Loucy (cell line): ENCODE measurements at regions not wholly inside any gene's neighbourhood (a gene's known extent, or its start where the extent isn't known, plus 50 kb on each side); places are given as distances from the start of the nearest gene placed in this dataset.

Experiments used
- H2AFZ ChIP-seq: fragments of 200-600 bp; sonication (generic); 2 replicates; pipeline ENCODE4 v1.6.0; 2016; ENCODE audit warnings: antibody characterized with exemption, mild to moderate bottlenecking, low read length, moderate library complexity
- H3F3A ChIP-seq: fragments of 200-600 bp; 2 replicates; pipeline ENCODE4 v1.6.0; 2016; ENCODE audit warnings: antibody characterized with exemption, low read depth, mild to moderate bottlenecking
- H3K27me3 ChIP-seq: fragments of 200-600 bp; sonication (generic); 2 replicates; pipeline ENCODE4 v1.6.1; 2014; ENCODE audit warnings: low read length, mild to moderate bottlenecking; ENCODE audit not compliant: insufficient read depth, poor library complexity, severe bottlenecking
- H3K36me3 ChIP-seq: fragments of 200-600 bp; sonication (generic); 2 replicates; pipeline ENCODE4 v1.6.1; 2016; ENCODE audit warnings: low read length; ENCODE audit not compliant: insufficient read depth
- H3K4me1 ChIP-seq: fragments of 200-600 bp; sonication (generic); 2 replicates; pipeline ENCODE4 v1.5.1; 2014; ENCODE audit warnings: low read length, mild to moderate bottlenecking; ENCODE audit not compliant: insufficient read depth, poor library complexity, severe bottlenecking
- H3K4me2 ChIP-seq: fragments of 200-600 bp; sonication (generic); 2 replicates; pipeline ENCODE4 v1.6.0; 2014; ENCODE audit warnings: antibody characterized with exemption, low read length, low read depth, mild to moderate bottlenecking; ENCODE audit not compliant: poor library complexity, severe bottlenecking
- H3K4me3 ChIP-seq: fragments of 200-600 bp; sonication (generic); 2 replicates; pipeline ENCODE4 v1.5.1; 2014; ENCODE audit warnings: low read length, mild to moderate bottlenecking, mixed read lengths; ENCODE audit not compliant: poor library complexity, severe bottlenecking
- H3K79me2 ChIP-seq: fragments of 200-600 bp; sonication (generic); 2 replicates; pipeline ENCODE4 v1.6.1; 2014; ENCODE audit warnings: low read length; ENCODE audit not compliant: insufficient read depth
- H3K9ac ChIP-seq: fragments of 200-600 bp; sonication (generic); 2 replicates; pipeline ENCODE4 v1.6.0; 2014; ENCODE audit warnings: mild to moderate bottlenecking, low read depth, low read length, moderate library complexity; ENCODE audit not compliant: poor library complexity, severe bottlenecking
- H3K9me2 ChIP-seq: fragments of 200-600 bp; sonication (generic); replicated peaks from 2 replicates; pipeline ENCODE4 v1.6.1; 2016; ENCODE audit warnings: low read depth, low read length, mixed read lengths
- H3K9me3 ChIP-seq: fragments of 200-600 bp; sonication (generic); 2 replicates; pipeline ENCODE4 v1.6.1; 2014; ENCODE audit warnings: mild to moderate bottlenecking, antibody characterized with exemption, low read length, low read depth; ENCODE audit not compliant: insufficient read depth
- H4K20me1 ChIP-seq: fragments of 200-600 bp; sonication (generic); 2 replicates; pipeline ENCODE4 v1.6.0; 2014; ENCODE audit warnings: antibody characterized with exemption, low read length, mild to moderate bottlenecking; ENCODE audit not compliant: insufficient read depth, poor library complexity, severe bottlenecking
- EZH2phosphoT487 ChIP-seq: fragments of 200-600 bp; IDR thresholded peaks from 2 replicates; pipeline ENCODE4 v1.6.1; 2018; ENCODE audit warnings: antibody characterized with exemption, mild to moderate bottlenecking, moderate library complexity, borderline replicate concordance
- TF ChIP-seq, protein P1 (sequence below): fragments of 200-600 bp; sonication (generic); conservative IDR thresholded peaks from 2 replicates; pipeline ENCODE4 v1.5.1; 2014; ENCODE audit warnings: mild to moderate bottlenecking, antibody characterized with exemption, low read length

DNA sequence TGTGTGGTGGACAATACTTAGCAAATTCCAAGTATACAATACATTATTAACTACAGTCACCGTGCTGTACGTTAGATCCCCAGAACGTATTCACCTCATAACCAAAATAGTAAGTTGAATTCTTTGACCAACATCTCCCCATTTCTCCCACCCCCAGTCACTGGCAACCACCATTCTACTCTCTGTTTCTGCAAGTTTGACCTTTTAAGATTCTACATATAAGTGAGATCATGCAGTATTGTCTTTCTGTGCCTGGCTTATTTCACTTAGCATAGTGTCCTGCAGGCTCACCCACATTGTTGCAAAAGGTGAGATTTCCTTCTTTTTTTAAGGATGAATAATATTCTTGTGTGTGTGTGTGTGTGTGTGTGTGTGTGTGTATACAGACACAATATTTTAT is 59.1 kb downstream of the IRAG1 start:
- H2AFZ ChIP-seq = no peak overlapping the region
- H3F3A ChIP-seq = no peaks in the 10 kb centered on the region
- H3K36me3 ChIP-seq = no peaks in the 10 kb centered on the region
- TF ChIP-seq, protein P1, sequence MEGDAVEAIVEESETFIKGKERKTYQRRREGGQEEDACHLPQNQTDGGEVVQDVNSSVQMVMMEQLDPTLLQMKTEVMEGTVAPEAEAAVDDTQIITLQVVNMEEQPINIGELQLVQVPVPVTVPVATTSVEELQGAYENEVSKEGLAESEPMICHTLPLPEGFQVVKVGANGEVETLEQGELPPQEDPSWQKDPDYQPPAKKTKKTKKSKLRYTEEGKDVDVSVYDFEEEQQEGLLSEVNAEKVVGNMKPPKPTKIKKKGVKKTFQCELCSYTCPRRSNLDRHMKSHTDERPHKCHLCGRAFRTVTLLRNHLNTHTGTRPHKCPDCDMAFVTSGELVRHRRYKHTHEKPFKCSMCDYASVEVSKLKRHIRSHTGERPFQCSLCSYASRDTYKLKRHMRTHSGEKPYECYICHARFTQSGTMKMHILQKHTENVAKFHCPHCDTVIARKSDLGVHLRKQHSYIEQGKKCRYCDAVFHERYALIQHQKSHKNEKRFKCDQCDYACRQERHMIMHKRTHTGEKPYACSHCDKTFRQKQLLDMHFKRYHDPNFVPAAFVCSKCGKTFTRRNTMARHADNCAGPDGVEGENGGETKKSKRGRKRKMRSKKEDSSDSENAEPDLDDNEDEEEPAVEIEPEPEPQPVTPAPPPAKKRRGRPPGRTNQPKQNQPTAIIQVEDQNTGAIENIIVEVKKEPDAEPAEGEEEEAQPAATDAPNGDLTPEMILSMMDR = no peak
- TF ChIP-seq EZH2phosphoT487 = no peak
- no peaks in the 10 kb centered on the region for H3K9me3 ChIP-seq
- H3K4me1 ChIP-seq = no peaks in the 10 kb centered on the region
- no peaks in the 10 kb centered on the region for H3K27me3 ChIP-seq
- H3K9ac ChIP-seq = no peak overlapping the region
- H3K79me2 ChIP-seq = no peaks in the 10 kb centered on the region
- no peak overlapping the region for H3K4me2 ChIP-seq
- no peak overlapping the region for H3K4me3 ChIP-seq
- no peaks in the 10 kb centered on the region for H4K20me1 ChIP-seq
- no peaks in the 10 kb centered on the region for H3K9me2 ChIP-seq

DNA sequence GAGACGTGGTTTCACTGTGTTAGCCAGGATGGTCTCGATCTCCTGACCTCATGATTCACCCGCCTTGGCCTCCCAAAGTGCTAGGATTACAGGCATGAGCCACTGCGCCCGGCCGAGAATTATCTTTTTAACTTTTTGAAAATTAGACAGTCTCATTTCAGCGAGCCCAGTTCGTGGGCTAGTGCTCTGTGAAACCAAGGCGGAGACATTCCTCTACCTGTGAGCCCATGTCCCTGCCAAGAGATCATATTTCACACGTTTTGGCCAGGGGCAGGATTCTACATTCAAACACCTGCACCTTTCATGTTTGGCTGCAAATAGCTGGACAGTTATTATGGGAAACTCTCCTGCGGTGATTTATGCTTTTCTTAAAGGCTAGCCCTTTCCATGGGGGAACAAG is 60.3 kb downstream of the IRAG1 start:
- no peaks in the 10 kb centered on the region for H3K36me3 ChIP-seq
- H3K4me2 ChIP-seq = no peak overlapping the region
- no peak overlapping the region for H3K4me3 ChIP-seq
- H3K9ac ChIP-seq = no peak overlapping the region
- no peaks in the 10 kb centered on the region for H3F3A ChIP-seq
- no peaks in the 10 kb centered on the region for H3K27me3 ChIP-seq
- no peaks in the 10 kb centered on the region for H3K79me2 ChIP-seq
- H2AFZ ChIP-seq = no peak overlapping the region
- no peak for TF ChIP-seq EZH2phosphoT487
- TF ChIP-seq, protein P1 = no peak
- H3K9me2 ChIP-seq = no peaks in the 10 kb centered on the region
- H3K9me3 ChIP-seq = no peaks in the 10 kb centered on the region
- H3K4me1 ChIP-seq = peaks cover 8% of the 10 kb centered on the region
- H4K20me1 ChIP-seq = no peaks in the 10 kb centered on the region

DNA sequence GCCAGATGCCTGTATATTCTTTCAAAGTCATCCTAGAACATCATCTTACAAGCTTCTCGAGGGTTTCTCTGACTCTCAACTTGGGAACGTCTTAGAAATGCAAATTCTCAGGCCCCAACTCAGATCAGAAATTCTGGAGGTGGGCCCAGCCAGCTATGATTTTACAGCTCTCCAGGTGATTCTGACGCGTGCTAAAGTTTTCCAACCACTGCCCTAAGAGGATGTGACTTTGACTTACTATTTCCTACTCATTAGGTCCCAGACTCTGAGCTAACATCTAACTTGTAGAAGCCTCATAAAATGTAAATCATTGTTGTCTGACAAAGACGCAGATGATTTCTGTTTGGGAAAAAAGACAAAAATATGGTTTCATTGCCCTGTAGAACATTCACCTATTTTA is 61.1 kb downstream of the IRAG1 start:
- no peaks in the 10 kb centered on the region for H3K27me3 ChIP-seq
- no peaks in the 10 kb centered on the region for H3K36me3 ChIP-seq
- no peak for TF ChIP-seq EZH2phosphoT487
- TF ChIP-seq, protein P1 = no peak

More for the DNA sequence above, 61.1 kb downstream of the IRAG1 start:
- Histone ChIP-seq H3K4me1 (peaks cover 9% of the 10 kb centered on the region), H3K4me3 (no peak overlapping the region), H3K9me2 (no peaks in the 10 kb centered on the region), H3K4me2 (no peak overlapping the region), H2AFZ (no peak overlapping the region), H3K9me3 (no peaks in the 10 kb centered on the region), H3K9ac (no peak overlapping the region), H3K79me2 (no peaks in the 10 kb centered on the region), H4K20me1 (no peaks in the 10 kb centered on the region), H3F3A (no peaks in the 10 kb centered on the region)
